SK-N-SH treated with all-trans-retinoic acid at 6 μM for 48 hours (cell line): ENCODE measurements at regions not wholly inside any gene's neighbourhood (a gene's known extent, or its start where the extent isn't known, plus 50 kb on each side); places are given as distances from the start of the nearest gene placed in this dataset.

Experiments
- CSDC2 ChIP-seq: fragments of 250-450 bp; sonication (Bioruptor Pico); IDR thresholded peaks from 2 replicates; pipeline ENCODE4 v1.5.0; 2020; ENCODE audit warnings: mild to moderate bottlenecking, moderate library complexity
- GLIS3 ChIP-seq: fragments of 250-450 bp; sonication (Bioruptor Pico); IDR thresholded peaks from 2 replicates; pipeline ENCODE4 v1.5.0; 2020; ENCODE audit warnings: mild to moderate bottlenecking, moderate library complexity
- TOX ChIP-seq: fragments of 250-450 bp; sonication (Bioruptor Pico); IDR thresholded peaks from 2 replicates; pipeline ENCODE4 v1.8.0; 2021; ENCODE audit warnings: mild to moderate bottlenecking, moderate library complexity, borderline replicate concordance
- ZFP3 ChIP-seq: fragments of 250-450 bp; sonication (Bioruptor Pico); IDR thresholded peaks from 2 replicates; pipeline ENCODE4 v1.5.0; 2020; ENCODE audit warnings: mild to moderate bottlenecking, moderate library complexity
- ZFP30 ChIP-seq: fragments of 450-650 bp; formaldehyde crosslinking; IDR thresholded peaks from 2 replicates; pipeline ENCODE4 v1.5.0; 2022; ENCODE audit warnings: mild to moderate bottlenecking, moderate library complexity
- ZNF70 ChIP-seq: fragments of 450-650 bp; formaldehyde crosslinking; IDR thresholded peaks from 2 replicates; pipeline ENCODE4 v1.5.0; 2020; ENCODE audit warnings: mild to moderate bottlenecking, moderate library complexity
- TF ChIP-seq, protein P1 (sequence below): fragments of 250-450 bp; sonication (Bioruptor Pico); IDR thresholded peaks from 2 replicates; pipeline ENCODE4 v1.5.1; 2020; ENCODE audit warnings: low read depth, mild to moderate bottlenecking, moderate library complexity
- TF ChIP-seq, protein P2 (sequence below): fragments of 250-450 bp; sonication (Bioruptor Pico); IDR thresholded peaks from 2 replicates; pipeline ENCODE4 v1.8.0; 2020; ENCODE audit warnings: mild to moderate bottlenecking, moderate library complexity, borderline replicate concordance

DNA sequence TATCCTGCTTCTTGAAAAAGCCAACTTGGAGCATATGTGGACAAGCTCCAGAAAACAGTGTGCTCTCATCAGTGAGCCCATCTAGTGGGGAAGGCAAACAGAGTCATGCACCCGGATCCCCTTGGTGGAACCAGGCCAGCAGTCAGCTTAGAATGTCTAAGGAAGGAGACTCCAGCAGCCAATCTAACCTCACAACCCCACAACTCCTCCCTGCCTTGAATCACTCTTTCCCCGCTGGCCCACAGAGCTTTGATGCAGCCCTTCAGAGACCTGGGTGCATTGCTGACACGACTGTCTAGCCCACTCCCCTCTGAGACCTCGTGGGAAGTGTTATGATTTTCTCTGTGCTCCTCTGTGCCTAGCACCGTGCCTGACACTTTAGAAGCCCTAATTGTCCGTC lies 623.7 kb downstream of the BNC2 start:
- TF ChIP-seq, protein P1, sequence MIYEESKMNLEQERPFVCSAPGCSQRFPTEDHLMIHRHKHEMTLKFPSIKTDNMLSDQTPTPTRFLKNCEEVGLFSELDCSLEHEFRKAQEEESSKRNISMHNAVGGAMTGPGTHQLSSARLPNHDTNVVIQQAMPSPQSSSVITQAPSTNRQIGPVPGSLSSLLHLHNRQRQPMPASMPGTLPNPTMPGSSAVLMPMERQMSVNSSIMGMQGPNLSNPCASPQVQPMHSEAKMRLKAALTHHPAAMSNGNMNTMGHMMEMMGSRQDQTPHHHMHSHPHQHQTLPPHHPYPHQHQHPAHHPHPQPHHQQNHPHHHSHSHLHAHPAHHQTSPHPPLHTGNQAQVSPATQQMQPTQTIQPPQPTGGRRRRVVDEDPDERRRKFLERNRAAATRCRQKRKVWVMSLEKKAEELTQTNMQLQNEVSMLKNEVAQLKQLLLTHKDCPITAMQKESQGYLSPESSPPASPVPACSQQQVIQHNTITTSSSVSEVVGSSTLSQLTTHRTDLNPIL = no peak
- TF ChIP-seq, protein P2, sequence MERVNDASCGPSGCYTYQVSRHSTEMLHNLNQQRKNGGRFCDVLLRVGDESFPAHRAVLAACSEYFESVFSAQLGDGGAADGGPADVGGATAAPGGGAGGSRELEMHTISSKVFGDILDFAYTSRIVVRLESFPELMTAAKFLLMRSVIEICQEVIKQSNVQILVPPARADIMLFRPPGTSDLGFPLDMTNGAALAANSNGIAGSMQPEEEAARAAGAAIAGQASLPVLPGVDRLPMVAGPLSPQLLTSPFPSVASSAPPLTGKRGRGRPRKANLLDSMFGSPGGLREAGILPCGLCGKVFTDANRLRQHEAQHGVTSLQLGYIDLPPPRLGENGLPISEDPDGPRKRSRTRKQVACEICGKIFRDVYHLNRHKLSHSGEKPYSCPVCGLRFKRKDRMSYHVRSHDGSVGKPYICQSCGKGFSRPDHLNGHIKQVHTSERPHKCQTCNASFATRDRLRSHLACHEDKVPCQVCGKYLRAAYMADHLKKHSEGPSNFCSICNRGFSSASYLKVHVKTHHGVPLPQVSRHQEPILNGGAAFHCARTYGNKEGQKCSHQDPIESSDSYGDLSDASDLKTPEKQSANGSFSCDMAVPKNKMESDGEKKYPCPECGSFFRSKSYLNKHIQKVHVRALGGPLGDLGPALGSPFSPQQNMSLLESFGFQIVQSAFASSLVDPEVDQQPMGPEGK = no peak
- TF ChIP-seq ZFP3 (CRISPR knock-in tag) (no peak), TOX (CRISPR knock-in tag) (no peak), CSDC2 (no peak), ZFP30 (CRISPR knock-in tag) (no peak), GLIS3 (CRISPR knock-in tag) (no peak), ZNF70 (CRISPR knock-in tag) (no peak)
